ENCODE measurements at regions not wholly inside any gene's neighbourhood (a gene's known extent, or its start where the extent isn't known, plus 50 kb on each side); places are given as distances from the start of the nearest gene placed in this dataset.

DNA sequence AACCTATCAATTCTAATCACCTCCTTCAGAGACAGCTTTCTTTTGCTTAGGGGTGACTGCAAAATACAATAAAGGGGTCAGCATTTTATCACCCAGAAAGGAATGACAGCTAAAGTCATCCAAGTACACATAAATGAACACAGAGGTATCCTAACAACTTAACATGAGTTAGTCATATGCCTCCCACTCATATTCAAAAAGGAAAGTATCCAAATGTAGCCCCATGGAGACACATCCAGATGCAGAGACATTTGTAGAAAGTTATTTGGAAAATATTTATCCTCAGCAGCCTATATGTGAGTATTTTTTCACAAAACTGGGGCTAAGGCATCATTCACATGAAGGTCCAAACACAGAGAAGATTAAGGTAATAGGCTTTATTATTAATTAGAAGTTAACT lies 1579.7 kb upstream of the SLC39A10 start:
- H3K27me3 ChIP-seq (ENCODE audit: insufficient read depth, low read length, poor library complexity, severe bottlenecking), result no peaks in the 10 kb centered on the region
- no peaks in the 10 kb centered on the region for H3K79me2 ChIP-seq (ENCODE audit: insufficient read depth, low read length)
- H3K9me2 ChIP-seq (replicated peaks; ENCODE audit: low read depth, low read length), result no peaks in the 10 kb centered on the region
- H3K9ac ChIP-seq (ENCODE audit: low read depth, low read length, poor library complexity, severe bottlenecking), result no peak overlapping the region
- H2AFZ ChIP-seq (ENCODE audit: low read length), result no peak overlapping the region
- no peaks in the 10 kb centered on the region for H3K9me3 ChIP-seq (ENCODE audit: insufficient read depth, low read depth, low read length)
- TF ChIP-seq, protein P1, sequence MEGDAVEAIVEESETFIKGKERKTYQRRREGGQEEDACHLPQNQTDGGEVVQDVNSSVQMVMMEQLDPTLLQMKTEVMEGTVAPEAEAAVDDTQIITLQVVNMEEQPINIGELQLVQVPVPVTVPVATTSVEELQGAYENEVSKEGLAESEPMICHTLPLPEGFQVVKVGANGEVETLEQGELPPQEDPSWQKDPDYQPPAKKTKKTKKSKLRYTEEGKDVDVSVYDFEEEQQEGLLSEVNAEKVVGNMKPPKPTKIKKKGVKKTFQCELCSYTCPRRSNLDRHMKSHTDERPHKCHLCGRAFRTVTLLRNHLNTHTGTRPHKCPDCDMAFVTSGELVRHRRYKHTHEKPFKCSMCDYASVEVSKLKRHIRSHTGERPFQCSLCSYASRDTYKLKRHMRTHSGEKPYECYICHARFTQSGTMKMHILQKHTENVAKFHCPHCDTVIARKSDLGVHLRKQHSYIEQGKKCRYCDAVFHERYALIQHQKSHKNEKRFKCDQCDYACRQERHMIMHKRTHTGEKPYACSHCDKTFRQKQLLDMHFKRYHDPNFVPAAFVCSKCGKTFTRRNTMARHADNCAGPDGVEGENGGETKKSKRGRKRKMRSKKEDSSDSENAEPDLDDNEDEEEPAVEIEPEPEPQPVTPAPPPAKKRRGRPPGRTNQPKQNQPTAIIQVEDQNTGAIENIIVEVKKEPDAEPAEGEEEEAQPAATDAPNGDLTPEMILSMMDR (conservative IDR thresholded peaks at IDR 0.05; ENCODE audit: low read length), result no peak
- no peak for TF ChIP-seq EZH2phosphoT487 (IDR thresholded peaks at IDR 0.05; ENCODE audit: borderline replicate concordance)
- H3K4me3 ChIP-seq (ENCODE audit: low read length, poor library complexity, severe bottlenecking), result no peak overlapping the region
- no peak overlapping the region for H3K4me2 ChIP-seq (ENCODE audit: low read depth, low read length, poor library complexity, severe bottlenecking)
- no peaks in the 10 kb centered on the region for H3F3A ChIP-seq (ENCODE audit: low read depth)
- H3K4me1 ChIP-seq (ENCODE audit: insufficient read depth, low read length, poor library complexity, severe bottlenecking), result no peaks in the 10 kb centered on the region
- no peaks in the 10 kb centered on the region for H3K36me3 ChIP-seq (ENCODE audit: insufficient read depth, low read length)
- no peaks in the 10 kb centered on the region for H4K20me1 ChIP-seq (ENCODE audit: insufficient read depth, low read length, poor library complexity, severe bottlenecking)

DNA sequence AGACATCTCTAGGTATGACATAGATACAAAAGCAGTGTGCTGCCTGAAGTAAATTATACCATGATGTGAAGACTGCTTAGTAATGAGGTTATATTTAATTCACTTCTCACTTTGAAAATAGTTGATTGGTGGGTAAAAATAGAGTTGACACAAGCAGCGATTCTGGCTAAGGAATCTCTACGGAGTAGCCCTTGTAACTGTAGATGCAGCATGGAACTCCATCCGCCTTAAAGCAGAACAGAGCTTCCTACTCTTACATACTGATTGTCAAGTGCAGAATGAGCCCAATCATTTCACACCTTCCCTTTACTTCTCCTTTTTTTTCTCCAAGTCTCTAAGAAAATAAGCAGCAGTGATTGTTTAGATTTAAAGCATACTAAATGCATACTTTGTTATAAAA lies 1594.6 kb upstream of the SLC39A10 start:
- Histone ChIP-seq H3K4me3 (ENCODE audit: low read length, poor library complexity, severe bottlenecking) (no peak overlapping the region), H3K4me1 (ENCODE audit: insufficient read depth, low read length, poor library complexity, severe bottlenecking) (peaks cover 3% of the 10 kb centered on the region), H3K9me2 (replicated peaks; ENCODE audit: low read depth, low read length) (no peaks in the 10 kb centered on the region), H3K4me2 (ENCODE audit: low read depth, low read length, poor library complexity, severe bottlenecking) (no peak overlapping the region), H3K27me3 (ENCODE audit: insufficient read depth, low read length, poor library complexity, severe bottlenecking) (no peaks in the 10 kb centered on the region), H2AFZ (ENCODE audit: low read length) (no peak overlapping the region), H3K79me2 (ENCODE audit: insufficient read depth, low read length) (no peaks in the 10 kb centered on the region), H3K36me3 (ENCODE audit: insufficient read depth, low read length) (no peaks in the 10 kb centered on the region), H3K9me3 (ENCODE audit: insufficient read depth, low read depth, low read length) (peaks cover 14% of the 10 kb centered on the region), H3F3A (ENCODE audit: low read depth) (0 out of 2 replicates have a peak, but pooled peaks cover 3% of the 10 kb centered on the region), H4K20me1 (ENCODE audit: insufficient read depth, low read length, poor library complexity, severe bottlenecking) (no peaks in the 10 kb centered on the region), H3K9ac (ENCODE audit: low read depth, low read length, poor library complexity, severe bottlenecking) (no peak overlapping the region)
- TF ChIP-seq, protein P1 (conservative IDR thresholded peaks at IDR 0.05; ENCODE audit: low read length), result no peak
- TF ChIP-seq EZH2phosphoT487 (IDR thresholded peaks at IDR 0.05; ENCODE audit: borderline replicate concordance), result no peak

DNA sequence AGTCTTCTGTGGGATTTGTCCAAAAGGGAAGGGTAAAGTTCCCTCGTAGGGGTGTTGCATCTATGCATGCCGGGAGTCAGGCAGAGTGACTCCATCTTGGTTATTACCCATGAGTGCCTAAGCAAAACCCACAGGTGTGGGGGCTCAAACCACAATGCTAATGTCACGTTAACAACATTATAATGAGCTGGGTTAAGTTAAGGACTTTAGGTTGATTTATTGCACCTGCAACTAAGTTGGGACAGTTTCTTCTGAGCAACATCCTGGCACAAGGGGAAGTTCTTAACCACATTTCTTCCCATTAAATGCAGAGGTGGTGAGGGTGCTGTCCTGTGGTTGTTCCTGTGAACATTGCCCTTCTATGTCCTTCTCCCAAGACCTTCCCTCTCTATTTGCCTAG lies 1596.8 kb upstream of the SLC39A10 start:
- Histone ChIP-seq H2AFZ (ENCODE audit: low read length) (peak overlapping the region; percentile 54; the same call in 1 of the 2 replicates), H3K9me3 (ENCODE audit: insufficient read depth, low read depth, low read length) (peaks cover 14% of the 10 kb centered on the region), H3K9ac (ENCODE audit: low read depth, low read length, poor library complexity, severe bottlenecking) (no peak overlapping the region), H3K27me3 (ENCODE audit: insufficient read depth, low read length, poor library complexity, severe bottlenecking) (no peaks in the 10 kb centered on the region), H3K9me2 (replicated peaks; ENCODE audit: low read depth, low read length) (no peaks in the 10 kb centered on the region), H3K36me3 (ENCODE audit: insufficient read depth, low read length) (no peaks in the 10 kb centered on the region), H3K79me2 (ENCODE audit: insufficient read depth, low read length) (no peaks in the 10 kb centered on the region), H3K4me2 (ENCODE audit: low read depth, low read length, poor library complexity, severe bottlenecking) (peak overlapping the region; percentile 45), H3K4me1 (ENCODE audit: insufficient read depth, low read length, poor library complexity, severe bottlenecking) (peaks cover 3% of the 10 kb centered on the region), H3F3A (ENCODE audit: low read depth) (0 out of 2 replicates have a peak, but pooled peaks cover 3% of the 10 kb centered on the region), H4K20me1 (ENCODE audit: insufficient read depth, low read length, poor library complexity, severe bottlenecking) (no peaks in the 10 kb centered on the region), H3K4me3 (ENCODE audit: low read length, poor library complexity, severe bottlenecking) (peak overlapping the region; percentile 45)
- TF ChIP-seq EZH2phosphoT487 (IDR thresholded peaks at IDR 0.05; ENCODE audit: borderline replicate concordance), result no peak
- TF ChIP-seq, protein P1 (conservative IDR thresholded peaks at IDR 0.05; ENCODE audit: low read length), result no peak
